C1 segment of cervical spinal cord (tissue), 14 donors: ENCODE measurements at regions not wholly inside any gene's neighbourhood (a gene's known extent, or its start where the extent isn't known, plus 50 kb on each side); places are given as distances from the start of the nearest gene placed in this dataset.

Experiments used
- DNase-seq, 14 donors: peaks; one replicate each; lab custom pipeline; 2025; lab: John Stamatoyannopoulos, UW

- DNase-seq: no peak
These were observed 147.4 kb upstream of the MLN start for GRCh38 chr6:33950891-33951889.

- no peak for DNase-seq
These were observed 146.7 kb upstream of the MLN start for GRCh38 chr6:33950472-33950881.

GRCh38 chr6:33949877-33950435, 146.2 kb upstream of the MLN start:
- DNase-seq: no peak

GRCh38 chr6:33949111-33949510, 145.3 kb upstream of the MLN start:
- no peak for DNase-seq

- no peak for DNase-seq
These were observed 144.3 kb upstream of the MLN start for GRCh38 chr6:33947916-33948594.

- no peak for DNase-seq
These were observed 143.2 kb upstream of the MLN start for GRCh38 chr6:33947047-33947446.

GRCh38 chr6:33945931-33946330, 142.1 kb upstream of the MLN start:
- DNase-seq: no peak

GRCh38 chr6:33944686-33945411, 141.0 kb upstream of the MLN start:
- no peak for DNase-seq

- no peak for DNase-seq
These were observed 133.1 kb upstream of the MLN start for GRCh38 chr6:33936886-33937285.

- no peak for DNase-seq
These were observed 131.8 kb upstream of the MLN start for GRCh38 chr6:33935439-33936080.

- no peak for DNase-seq
These were observed 131.0 kb upstream of the MLN start for GRCh38 chr6:33934731-33935270.

- no peak for DNase-seq
These were observed 129.3 kb upstream of the MLN start for GRCh38 chr6:33933101-33933500.

- no peak for DNase-seq
These were observed 128.0 kb upstream of the MLN start for GRCh38 chr6:33931799-33932198.

GRCh38 chr6:33929575-33930288, 125.9 kb upstream of the MLN start:
- no peak for DNase-seq

- DNase-seq: no peak
These were observed 123.8 kb upstream of the MLN start for GRCh38 chr6:33927616-33928015.

GRCh38 chr6:33927112-33927511, 123.3 kb upstream of the MLN start:
- no peak for DNase-seq

GRCh38 chr6:33926451-33926850, 122.6 kb upstream of the MLN start:
- DNase-seq: no peak

- no peak for DNase-seq
These were observed 122.1 kb upstream of the MLN start for GRCh38 chr6:33925936-33926335.

GRCh38 chr6:33925210-33925609, 121.4 kb upstream of the MLN start:
- no peak for DNase-seq

GRCh38 chr6:33924681-33925080, 120.9 kb upstream of the MLN start:
- no peak for DNase-seq
